ENCODE measurements at regions not wholly inside any gene's neighbourhood (a gene's known extent, or its start where the extent isn't known, plus 50 kb on each side); places are given as distances from the start of the nearest gene placed in this dataset.
"Not testable (repeated sequence)": the region's sequence is repeated elsewhere in the genome, so short reads cannot be mapped to it uniquely, and the experiment has no call there.

GRCh38 chr9:40911647-40912046 is 216.8 kb downstream of the FOXD4L6 start:
- Histone ChIP-seq H3F3A (replicated peaks; ENCODE audit: insufficient read depth) (no peaks in the 10 kb centered on the region), H3K27me3 (ENCODE audit: insufficient read depth) (no peaks in the 10 kb centered on the region), H3K9me3 (no peaks in the 10 kb centered on the region; the same call in 1 of the 2 replicates), H3K4me3 (ENCODE audit: low read depth in 2 of 2, low read length in 1 of 2) (no peak overlapping the region), H4K20me1 (ENCODE audit: insufficient read depth) (no peaks in the 10 kb centered on the region), H3K9me2 (no peaks in the 10 kb centered on the region), H3K9ac (no peak overlapping the region), H2AFZ (ENCODE audit: low read depth) (no peak overlapping the region), H3K79me2 (ENCODE audit: insufficient read depth) (no peaks in the 10 kb centered on the region), H3K4me1 (ENCODE audit: control insufficient read depth in 1 of 2, insufficient read depth in 2 of 2, low read depth in 1 of 2, low read length in 1 of 2) (no peaks in the 10 kb centered on the region), H3K4me2 (no peak overlapping the region), H3K36me3 (replicated peaks in 1 of 2; ENCODE audit: control insufficient read depth in 1 of 2, insufficient read depth in 2 of 2, low read length in 1 of 2) (no peaks in the 10 kb centered on the region), H3K27ac (ENCODE audit: low read depth in 2 of 2, low read length in 1 of 2) (no peak overlapping the region)
- TF ChIP-seq EP300 (IDR thresholded peaks at IDR 0.05; ENCODE audit: borderline replicate concordance in 1 of 2, low read depth in 1 of 2, low read length in 1 of 2) (no peak), EZH2phosphoT487 (IDR thresholded peaks at IDR 0.05; ENCODE audit: borderline replicate concordance, low read depth) (no peak), IRF3 (IDR thresholded peaks at IDR 0.05; ENCODE audit: low read depth, low read length) (no peak), MAX (IDR thresholded peaks at IDR 0.05; ENCODE audit: low read depth) (no peak), NFIC (IDR thresholded peaks at IDR 0.05; ENCODE audit: borderline replicate concordance) (no peak), MEF2A (IDR thresholded peaks at IDR 0.05; ENCODE audit: borderline replicate concordance, low read depth) (no peak), GATA2 (CRISPR knock-in tag; IDR thresholded peaks at IDR 0.05) (no peak), GABPA (IDR thresholded peaks at IDR 0.05; ENCODE audit: low read depth) (no peak), MXI1 (IDR thresholded peaks at IDR 0.05; ENCODE audit: low read depth, low read length) (no peak), SIN3A (IDR thresholded peaks at IDR 0.05; ENCODE audit: borderline replicate concordance, low read depth, low read length) (no peak), FOXJ3 (CRISPR knock-in tag; IDR thresholded peaks at IDR 0.05) (no peak), ZBTB33 (IDR thresholded peaks at IDR 0.05; ENCODE audit: borderline replicate concordance, low read depth) (no peak), USF1 (IDR thresholded peaks at IDR 0.05; ENCODE audit: borderline replicate concordance, low read depth) (no peak), FOXM1 (IDR thresholded peaks at IDR 0.05; ENCODE audit: low read depth) (no peak), RAD21 (IDR thresholded peaks at IDR 0.05; ENCODE audit: low read length) (no peak)
- ChIA-PET CTCF (no interaction called here), POLR2A (no interaction called here)
- DNase-seq, result no peak
- WGBS (ENCODE audit: low lambda C conversion rate), result 38% methylated on average over 5 of the region's 5 CpGs

GRCh38 chr9:40910995-40911394 is 217.5 kb downstream of the FOXD4L6 start:
- H3K4me3 ChIP-seq (ENCODE audit: low read depth in 2 of 2, low read length in 1 of 2); CTCF ChIA-PET; H3K4me2 ChIP-seq; POLR2A ChIA-PET; H4K20me1 ChIP-seq (ENCODE audit: insufficient read depth); DNase-seq; H3F3A ChIP-seq (replicated peaks; ENCODE audit: insufficient read depth); H3K79me2 ChIP-seq (ENCODE audit: insufficient read depth); H3K9ac ChIP-seq; H2AFZ ChIP-seq (ENCODE audit: low read depth); H3K9me3 ChIP-seq; H3K4me1 ChIP-seq (ENCODE audit: control insufficient read depth in 1 of 2, insufficient read depth in 2 of 2, low read depth in 1 of 2, low read length in 1 of 2); H3K27ac ChIP-seq (ENCODE audit: low read depth in 2 of 2, low read length in 1 of 2); H3K27me3 ChIP-seq (ENCODE audit: insufficient read depth); H3K9me2 ChIP-seq; H3K36me3 ChIP-seq (replicated peaks in 1 of 2; ENCODE audit: control insufficient read depth in 1 of 2, insufficient read depth in 2 of 2, low read length in 1 of 2): not testable (repeated sequence)
- WGBS (ENCODE audit: low lambda C conversion rate), result 39% methylated on average over 8 of the region's 8 CpGs
